SK-N-SH (cell line): ENCODE measurements at regions not wholly inside any gene's neighbourhood (a gene's known extent, or its start where the extent isn't known, plus 50 kb on each side); places are given as distances from the start of the nearest gene placed in this dataset.

Experiments used
- CTCF ChIA-PET: fragments of 300-600, 350-600 bp; formaldehyde crosslinking; extraction: SDS; loops from one replicate; lab custom pipeline; 2021; lab: Yijun Ruan, JAX
- POLR2A ChIA-PET: fragments of 350-600 bp; sonication (Branson Sonifier 250); formaldehyde crosslinking; extraction: SDS; loops from one replicate; lab custom pipeline; 2020; ENCODE audit warnings: antibody characterized with exemption, inconsistent platforms; lab: Yijun Ruan, JAX
- DNase-seq: peaks from one replicate; pipeline ENCODE4 v3.0.0; 2012
- H2AFZ ChIP-seq: fragments of 200-600 bp; sonication (generic); 2 replicates; pipeline ENCODE4 v1.8.1; 2016; ENCODE audit warnings: antibody characterized with exemption, mild to moderate bottlenecking, low read depth
- H3F3A ChIP-seq: fragments of 200-600 bp; sonication (generic); replicated peaks from 2 replicates; pipeline ENCODE3; 2016; ENCODE audit warnings: antibody characterized with exemption, mild to moderate bottlenecking; ENCODE audit not compliant: insufficient read depth
- H3K27ac ChIP-seq, 2 experiments: fragments of 200-500 bp in 1 of 2; fragments of 200-600 bp in 1 of 2; sonication (Bioruptor generic) in 1 of 2; sonication (generic), shearing (Covaris generic) in 1 of 2; 2 replicates each; pipeline versions ENCODE4 v1.5.1 to v1.6.1; 2014 to 2016; ENCODE audit warnings: low read depth in 2 of 2, inconsistent platforms in 1 of 2, low read length in 1 of 2, mild to moderate bottlenecking in 1 of 2, mixed read lengths in 1 of 2
- H3K27me3 ChIP-seq: fragments of 200-600 bp; sonication (generic), shearing (Covaris generic); 2 replicates; pipeline ENCODE4 v1.6.1; 2016; ENCODE audit warnings: mixed run types; ENCODE audit not compliant: insufficient read depth
- H3K36me3 ChIP-seq, 2 experiments: fragments of 200-500 bp in 1 of 2; fragments of 200-600 bp in 1 of 2; sonication (Bioruptor generic) in 1 of 2; sonication (generic) in 1 of 2; replicated peaks in 1 of 2; 2 replicates each; pipeline versions ENCODE3 to v1.5.1; 2014 to 2016; ENCODE audit warnings: low read length in 1 of 2, mild to moderate bottlenecking in 1 of 2; ENCODE audit not compliant: insufficient read depth in 2 of 2, control insufficient read depth in 1 of 2
- H3K4me1 ChIP-seq, 2 experiments: fragments of 200-500 bp in 1 of 2; fragments of 200-600 bp in 1 of 2; sonication (Bioruptor generic) in 1 of 2; sonication (generic), shearing (Covaris generic) in 1 of 2; 2 replicates each; pipeline versions ENCODE4 v1.5.1 to v1.6.1; 2014 to 2016; ENCODE audit warnings: low read depth in 1 of 2, low read length in 1 of 2, mixed run types in 1 of 2; ENCODE audit not compliant: insufficient read depth in 2 of 2, control insufficient read depth in 1 of 2
- H3K4me2 ChIP-seq: fragments of 200-600 bp; sonication (generic), shearing (Covaris generic); 2 replicates; pipeline ENCODE4 v1.6.1; 2017; ENCODE audit warnings: mixed run types
- H3K4me3 ChIP-seq, 2 experiments: fragments of 200-500 bp in 1 of 2; fragments of 200-600 bp in 1 of 2; sonication (Bioruptor generic) in 1 of 2; sonication (generic), shearing (Covaris generic) in 1 of 2; 2 replicates each; pipeline versions ENCODE4 v1.5.1 to v1.8.1; 2014 to 2016; ENCODE audit warnings: low read depth in 2 of 2, inconsistent platforms in 1 of 2, low read length in 1 of 2, mild to moderate bottlenecking in 1 of 2, mixed read lengths in 1 of 2, moderate library complexity in 1 of 2
- H3K79me2 ChIP-seq: fragments of 200-600 bp; sonication (generic); 2 replicates; pipeline ENCODE4 v1.8.1; 2017; ENCODE audit warnings: mild to moderate bottlenecking; ENCODE audit not compliant: insufficient read depth
- H3K9ac ChIP-seq: fragments of 200-600 bp; sonication (generic); 2 replicates; pipeline ENCODE4 v1.6.1; 2017; ENCODE audit warnings: mixed run types
- H3K9me2 ChIP-seq: fragments of 200-600 bp; sonication (generic); 2 replicates; pipeline ENCODE4 v1.6.1; 2017; ENCODE audit warnings: mixed run types
- H3K9me3 ChIP-seq: fragments of 200-600 bp; sonication (generic); 2 replicates; pipeline ENCODE4 v1.6.1; 2017; ENCODE audit warnings: mixed run types, mild to moderate bottlenecking, moderate library complexity
- H4K20me1 ChIP-seq: fragments of 200-600 bp; sonication (generic); 2 replicates; pipeline ENCODE4 v1.6.1; 2017; ENCODE audit warnings: mild to moderate bottlenecking, mixed run types; ENCODE audit not compliant: insufficient read depth
- CHD2 ChIP-seq: fragments of 150-350 bp; IDR thresholded peaks from 2 replicates; pipeline ENCODE4 v1.6.1; 2018; ENCODE audit warnings: low read length; ENCODE audit not compliant: partially characterized antibody
- ELF1 ChIP-seq: IDR thresholded peaks from 2 replicates; pipeline ENCODE4 v1.4.0; 2012
- EP300 ChIP-seq, 2 experiments: IDR thresholded peaks; 2 replicates each; pipeline versions ENCODE4 v1.4.0 to v1.6.1; 2012; ENCODE audit warnings: borderline replicate concordance in 1 of 2, low read depth in 1 of 2, low read length in 1 of 2
- EZH2phosphoT487 ChIP-seq: fragments of 200-600 bp; sonication (generic); IDR thresholded peaks from 2 replicates; pipeline ENCODE4 v1.6.1; 2017; ENCODE audit warnings: low read depth, mixed run types, mild to moderate bottlenecking, antibody characterized with exemption, moderate library complexity, borderline replicate concordance
- FOSL2 ChIP-seq: IDR thresholded peaks from 2 replicates; pipeline ENCODE4 v1.4.0; 2012; ENCODE audit warnings: low read depth, mild to moderate bottlenecking, moderate library complexity, borderline replicate concordance
- FOXJ3 ChIP-seq: sonication (generic); formaldehyde crosslinking; IDR thresholded peaks from 2 replicates; pipeline ENCODE4 v1.5.1; 2020; ENCODE audit warnings: mild to moderate bottlenecking, missing genetic modification reagents
- FOXM1 ChIP-seq: IDR thresholded peaks from 2 replicates; pipeline ENCODE4 v1.4.0; 2012; ENCODE audit warnings: low read depth, mild to moderate bottlenecking
- GABPA ChIP-seq: IDR thresholded peaks from 2 replicates; pipeline ENCODE4 v1.4.0; 2012; ENCODE audit warnings: low read depth, mild to moderate bottlenecking
- GATA2 ChIP-seq: sonication (generic); formaldehyde crosslinking; IDR thresholded peaks from 2 replicates; pipeline ENCODE4 v1.5.0; 2020; ENCODE audit warnings: mild to moderate bottlenecking, missing genetic modification reagents
- MXI1 ChIP-seq: IDR thresholded peaks from 2 replicates; pipeline ENCODE4 v1.6.1; 2012; ENCODE audit warnings: mild to moderate bottlenecking, low read depth, low read length, improper control_type of control experiment
- NFIC ChIP-seq: IDR thresholded peaks from 2 replicates; pipeline ENCODE4 v1.4.0; 2012; ENCODE audit warnings: borderline replicate concordance
- NRF1 ChIP-seq: IDR thresholded peaks from 2 replicates; pipeline ENCODE4 v1.6.1; 2012; ENCODE audit warnings: low read depth, mild to moderate bottlenecking, low read length
- RCOR1 ChIP-seq: fragments of 150-350 bp; IDR thresholded peaks from 2 replicates; pipeline ENCODE4 v1.6.1; 2017; ENCODE audit warnings: antibody characterized with exemption, low read length
- RFX5 ChIP-seq: IDR thresholded peaks from 2 replicates; pipeline ENCODE4 v1.6.1; 2012; ENCODE audit warnings: mild to moderate bottlenecking, improper control_type of control experiment, low read length
- SIN3A ChIP-seq: IDR thresholded peaks from 2 replicates; pipeline ENCODE4 v1.6.1; 2012; ENCODE audit warnings: low read depth, mild to moderate bottlenecking, low read length, moderate library complexity, borderline replicate concordance
- TCF12 ChIP-seq: IDR thresholded peaks from 2 replicates; pipeline ENCODE4 v1.4.0; 2012
- TEAD4 ChIP-seq: IDR thresholded peaks from 2 replicates; pipeline ENCODE4 v1.4.0; 2012; ENCODE audit warnings: mild to moderate bottlenecking, borderline replicate concordance; ENCODE audit not compliant: insufficient read depth
- YY1 ChIP-seq: IDR thresholded peaks from 2 replicates; pipeline ENCODE4 v1.4.0; 2012; ENCODE audit warnings: low read depth, mild to moderate bottlenecking
- ZBTB33 ChIP-seq: IDR thresholded peaks from 2 replicates; pipeline ENCODE4 v1.4.0; 2012; ENCODE audit warnings: low read depth, borderline replicate concordance
- WGBS: methylation state at CpG from one replicate; pipeline ENCODE4 v1.1.6; 2017; ENCODE audit warnings: low lambda C conversion rate; 5-methylcytosine and 5-hydroxymethylcytosine counted together
- TF ChIP-seq, protein P1 (sequence below): fragments of 200-600 bp; sonication (generic); IDR thresholded peaks from 2 replicates; pipeline ENCODE4 v1.6.1; 2017; ENCODE audit warnings: antibody characterized with exemption, mild to moderate bottlenecking, moderate library complexity

DNA sequence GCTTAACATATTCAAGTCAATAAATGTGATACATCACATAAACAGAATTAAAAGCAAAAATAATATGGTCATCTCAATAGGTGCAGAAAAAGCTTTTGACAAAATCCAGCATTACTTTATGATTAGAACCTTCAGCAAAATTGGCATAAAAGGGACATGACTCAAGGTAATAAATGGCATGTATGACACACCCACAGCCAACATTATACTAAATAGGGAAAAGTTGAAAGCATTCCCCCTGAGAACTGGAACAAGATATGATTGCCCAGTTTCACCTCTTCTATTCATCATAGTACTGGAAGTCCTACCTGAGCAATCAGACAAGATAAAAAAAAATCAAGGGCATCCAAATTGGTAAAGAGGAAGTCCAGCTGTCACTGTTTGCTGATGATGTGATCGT, 594.7 kb downstream of the DIPK2A start:
- H4K20me1 ChIP-seq: no peaks in the 10 kb centered on the region
- CTCF ChIA-PET: no interaction called here
- WGBS: 4% methylated on average over 1 of the region's 1 CpG
- DNase-seq: no peak
- no peak for TF ChIP-seq GABPA
- TF ChIP-seq EZH2phosphoT487: no peak
- no peak for TF ChIP-seq CHD2
- no peak for TF ChIP-seq TEAD4
- no peak for TF ChIP-seq FOSL2
- no peak for TF ChIP-seq MXI1
- no peak for TF ChIP-seq GATA2 (CRISPR knock-in tag)
- TF ChIP-seq RCOR1: no peak
- TF ChIP-seq RFX5: no peak
- TF ChIP-seq FOXJ3 (CRISPR knock-in tag): no peak
- TF ChIP-seq NFIC: no peak
- TF ChIP-seq TCF12: no peak
- no peak for TF ChIP-seq FOXM1
- TF ChIP-seq YY1: no peak
- TF ChIP-seq ELF1: no peak
- TF ChIP-seq SIN3A: no peak
- TF ChIP-seq NRF1: no peak
- TF ChIP-seq, protein P1, sequence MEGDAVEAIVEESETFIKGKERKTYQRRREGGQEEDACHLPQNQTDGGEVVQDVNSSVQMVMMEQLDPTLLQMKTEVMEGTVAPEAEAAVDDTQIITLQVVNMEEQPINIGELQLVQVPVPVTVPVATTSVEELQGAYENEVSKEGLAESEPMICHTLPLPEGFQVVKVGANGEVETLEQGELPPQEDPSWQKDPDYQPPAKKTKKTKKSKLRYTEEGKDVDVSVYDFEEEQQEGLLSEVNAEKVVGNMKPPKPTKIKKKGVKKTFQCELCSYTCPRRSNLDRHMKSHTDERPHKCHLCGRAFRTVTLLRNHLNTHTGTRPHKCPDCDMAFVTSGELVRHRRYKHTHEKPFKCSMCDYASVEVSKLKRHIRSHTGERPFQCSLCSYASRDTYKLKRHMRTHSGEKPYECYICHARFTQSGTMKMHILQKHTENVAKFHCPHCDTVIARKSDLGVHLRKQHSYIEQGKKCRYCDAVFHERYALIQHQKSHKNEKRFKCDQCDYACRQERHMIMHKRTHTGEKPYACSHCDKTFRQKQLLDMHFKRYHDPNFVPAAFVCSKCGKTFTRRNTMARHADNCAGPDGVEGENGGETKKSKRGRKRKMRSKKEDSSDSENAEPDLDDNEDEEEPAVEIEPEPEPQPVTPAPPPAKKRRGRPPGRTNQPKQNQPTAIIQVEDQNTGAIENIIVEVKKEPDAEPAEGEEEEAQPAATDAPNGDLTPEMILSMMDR: no peak
- TF ChIP-seq EP300 (IDR thresholded peaks at IDR 0.05; ENCODE audit: borderline replicate concordance in 1 of 2, low read depth in 1 of 2, low read length in 1 of 2): no peak
- TF ChIP-seq ZBTB33: no peak
- no peaks in the 10 kb centered on the region for H3K9me3 ChIP-seq
- POLR2A ChIA-PET: no interaction called here
- no peak overlapping the region for H3K27ac ChIP-seq
- no peaks in the 10 kb centered on the region for H3K79me2 ChIP-seq
- no peaks in the 10 kb centered on the region for H3K27me3 ChIP-seq
- H3K4me3 ChIP-seq: no peak overlapping the region
- H3K9ac ChIP-seq: no peak overlapping the region
- H3K9me2 ChIP-seq: no peaks in the 10 kb centered on the region
- H3K36me3 ChIP-seq: no peaks in the 10 kb centered on the region
- no peaks in the 10 kb centered on the region for H3K4me1 ChIP-seq
- H2AFZ ChIP-seq: no peak overlapping the region
- no peak overlapping the region for H3K4me2 ChIP-seq
- H3F3A ChIP-seq: no peaks in the 10 kb centered on the region
